Progenitor cell of endocrine pancreas (in vitro differentiated cells): ENCODE measurements at regions not wholly inside any gene's neighbourhood (a gene's known extent, or its start where the extent isn't known, plus 50 kb on each side); places are given as distances from the start of the nearest gene placed in this dataset.
"Not testable (repeated sequence)": the region's sequence is repeated elsewhere in the genome, so short reads cannot be mapped to it uniquely, and the experiment has no call there.

ENCODE experiments used
- DNase-seq: peaks from one replicate; pipeline ENCODE4 v3.0.0; 2021; ENCODE audit warnings: low spot score; ENCODE audit not compliant: unreplicated experiment
- H3K27ac Mint-ChIP-seq: 2 replicates; pipeline ENCODE4 v1.8.0; 2021; ENCODE audit warnings: mild to moderate bottlenecking, moderate library complexity, mixed read lengths
- H3K27me3 Mint-ChIP-seq: 2 replicates; pipeline ENCODE4 v1.8.0; 2021; ENCODE audit warnings: mixed read lengths
- H3K36me3 Mint-ChIP-seq: 2 replicates; pipeline ENCODE4 v1.8.0; 2022; ENCODE audit warnings: mixed read lengths; ENCODE audit not compliant: insufficient read depth
- H3K4me1 Mint-ChIP-seq: 2 replicates; pipeline ENCODE4 v1.8.0; 2021; ENCODE audit warnings: low read depth, mixed read lengths
- H3K4me3 Mint-ChIP-seq: 2 replicates; pipeline ENCODE4 v1.8.0; 2021; ENCODE audit warnings: low read depth, mild to moderate bottlenecking, moderate library complexity, mixed read lengths
- H3K9me3 Mint-ChIP-seq: 2 replicates; pipeline ENCODE4 v1.8.0; 2021; ENCODE audit warnings: low read depth, mixed read lengths
- TF ChIP-seq, protein P1 (sequence below): fragments of 200-600 bp; sonication (generic); IDR thresholded peaks from one replicate; pipeline ENCODE4 v1.5.0; 2021; ENCODE audit warnings: antibody characterized with exemption, mild to moderate bottlenecking; ENCODE audit not compliant: unreplicated experiment

DNA sequence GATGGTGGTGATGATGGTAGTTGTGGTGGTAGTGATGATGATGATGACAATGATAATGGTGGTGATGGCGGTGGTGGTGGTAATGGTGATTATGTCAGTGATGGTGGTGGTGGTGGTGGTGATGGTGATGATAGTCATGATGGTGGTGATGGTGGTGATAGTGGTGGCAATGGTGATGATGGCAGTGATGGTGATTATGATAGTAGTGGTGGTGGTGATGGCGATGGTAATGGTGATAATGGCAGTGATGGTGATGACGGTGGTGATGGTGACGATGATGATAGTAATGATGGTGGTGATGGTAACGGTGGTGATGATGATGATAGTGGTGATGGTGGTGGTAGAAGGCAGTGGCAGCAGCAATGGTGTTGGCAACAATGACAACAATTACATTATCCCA is 55.3 kb downstream of the RBFOX3 start:
- Mint-ChIP-seq H3K27me3 (peaks cover 19% of the 10 kb centered on the region), H3K4me3 (no peak overlapping the region), H3K27ac (no peak overlapping the region), H3K4me1 (peaks cover 6% of the 10 kb centered on the region), H3K9me3 (peaks cover 7% of the 10 kb centered on the region), H3K36me3 (no peaks in the 10 kb centered on the region)
- DNase-seq: no peak
- TF ChIP-seq, protein P1, sequence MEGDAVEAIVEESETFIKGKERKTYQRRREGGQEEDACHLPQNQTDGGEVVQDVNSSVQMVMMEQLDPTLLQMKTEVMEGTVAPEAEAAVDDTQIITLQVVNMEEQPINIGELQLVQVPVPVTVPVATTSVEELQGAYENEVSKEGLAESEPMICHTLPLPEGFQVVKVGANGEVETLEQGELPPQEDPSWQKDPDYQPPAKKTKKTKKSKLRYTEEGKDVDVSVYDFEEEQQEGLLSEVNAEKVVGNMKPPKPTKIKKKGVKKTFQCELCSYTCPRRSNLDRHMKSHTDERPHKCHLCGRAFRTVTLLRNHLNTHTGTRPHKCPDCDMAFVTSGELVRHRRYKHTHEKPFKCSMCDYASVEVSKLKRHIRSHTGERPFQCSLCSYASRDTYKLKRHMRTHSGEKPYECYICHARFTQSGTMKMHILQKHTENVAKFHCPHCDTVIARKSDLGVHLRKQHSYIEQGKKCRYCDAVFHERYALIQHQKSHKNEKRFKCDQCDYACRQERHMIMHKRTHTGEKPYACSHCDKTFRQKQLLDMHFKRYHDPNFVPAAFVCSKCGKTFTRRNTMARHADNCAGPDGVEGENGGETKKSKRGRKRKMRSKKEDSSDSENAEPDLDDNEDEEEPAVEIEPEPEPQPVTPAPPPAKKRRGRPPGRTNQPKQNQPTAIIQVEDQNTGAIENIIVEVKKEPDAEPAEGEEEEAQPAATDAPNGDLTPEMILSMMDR: no peak

DNA sequence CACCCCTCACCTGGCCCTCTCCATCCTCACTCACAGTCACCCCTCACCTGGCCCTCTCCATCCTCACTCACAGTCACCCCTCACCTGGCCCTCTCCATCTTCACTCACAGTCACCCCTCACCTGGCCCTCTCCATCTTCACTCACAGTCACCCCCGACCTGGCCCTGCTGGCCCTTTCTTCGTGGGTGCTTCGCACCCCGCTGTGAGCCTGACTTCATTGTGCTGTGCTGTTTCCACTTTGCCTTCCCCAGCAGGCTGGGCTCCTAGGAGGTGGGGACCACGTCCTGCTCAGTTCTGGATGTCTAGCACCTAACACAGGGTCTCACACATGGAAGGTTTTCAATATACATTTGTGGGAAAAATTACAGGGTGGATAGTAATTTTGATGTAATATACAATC is 56.5 kb downstream of the RBFOX3 start:
- H3K36me3 Mint-ChIP-seq, DNase-seq, H3K27ac Mint-ChIP-seq, H3K4me1 Mint-ChIP-seq, H3K4me3 Mint-ChIP-seq, H3K9me3 Mint-ChIP-seq: not testable (repeated sequence)
- H3K27me3 Mint-ChIP-seq: peaks cover 15% of the 10 kb centered on the region

DNA sequence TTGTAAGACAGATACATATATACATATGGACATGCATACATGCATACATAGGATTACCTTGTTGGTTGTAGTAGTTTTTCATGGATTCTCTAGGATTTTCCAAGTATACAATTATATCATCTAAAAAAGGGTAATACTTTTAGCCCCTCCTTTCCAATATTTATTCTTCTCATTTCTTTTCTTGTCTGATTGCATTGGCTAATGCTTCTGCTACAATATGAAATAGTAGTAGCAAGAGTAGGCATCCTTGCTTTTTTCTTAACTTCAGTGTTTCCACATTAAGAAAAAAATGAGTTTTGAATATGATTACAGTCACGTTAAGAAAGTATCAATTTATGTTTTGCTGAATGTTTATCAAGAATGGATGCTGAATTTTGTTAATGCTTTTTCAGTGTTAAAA is 58.0 kb downstream of the RBFOX3 start:
- H3K4me1 Mint-ChIP-seq: peaks cover 3% of the 10 kb centered on the region
- H3K27me3 Mint-ChIP-seq: peaks cover 17% of the 10 kb centered on the region
- H3K27ac Mint-ChIP-seq: no peak overlapping the region
- no peak overlapping the region for H3K4me3 Mint-ChIP-seq
- TF ChIP-seq, protein P1: no peak
- no peaks in the 10 kb centered on the region for H3K36me3 Mint-ChIP-seq
- peaks cover 7% of the 10 kb centered on the region for H3K9me3 Mint-ChIP-seq
- no peak for DNase-seq

DNA sequence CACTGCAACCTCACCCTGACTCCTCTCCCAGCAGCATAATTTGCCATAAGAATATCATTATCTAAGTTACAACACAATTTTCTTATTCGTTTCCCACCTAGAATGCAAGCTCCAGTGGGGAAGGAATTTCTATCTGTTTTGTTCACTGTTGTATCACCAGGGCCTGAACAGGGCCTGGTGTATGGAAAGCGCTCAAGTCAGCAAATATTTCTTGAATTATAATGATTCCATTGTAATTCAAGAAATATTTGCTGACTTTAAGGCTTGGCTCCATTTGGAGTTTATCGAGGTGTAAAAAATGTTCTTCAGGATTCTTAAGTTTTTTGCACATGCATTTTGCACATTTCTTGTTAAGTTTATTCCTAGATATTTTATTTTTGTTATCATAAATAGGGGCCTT is 58.4 kb downstream of the RBFOX3 start:
- H3K4me1 Mint-ChIP-seq: no peaks in the 10 kb centered on the region
- peaks cover 14% of the 10 kb centered on the region for H3K27me3 Mint-ChIP-seq
- DNase-seq: no peak
- no peak overlapping the region for H3K27ac Mint-ChIP-seq
- TF ChIP-seq, protein P1: no peak
- peaks cover 7% of the 10 kb centered on the region for H3K9me3 Mint-ChIP-seq
- no peak overlapping the region for H3K4me3 Mint-ChIP-seq
- H3K36me3 Mint-ChIP-seq: no peaks in the 10 kb centered on the region

DNA sequence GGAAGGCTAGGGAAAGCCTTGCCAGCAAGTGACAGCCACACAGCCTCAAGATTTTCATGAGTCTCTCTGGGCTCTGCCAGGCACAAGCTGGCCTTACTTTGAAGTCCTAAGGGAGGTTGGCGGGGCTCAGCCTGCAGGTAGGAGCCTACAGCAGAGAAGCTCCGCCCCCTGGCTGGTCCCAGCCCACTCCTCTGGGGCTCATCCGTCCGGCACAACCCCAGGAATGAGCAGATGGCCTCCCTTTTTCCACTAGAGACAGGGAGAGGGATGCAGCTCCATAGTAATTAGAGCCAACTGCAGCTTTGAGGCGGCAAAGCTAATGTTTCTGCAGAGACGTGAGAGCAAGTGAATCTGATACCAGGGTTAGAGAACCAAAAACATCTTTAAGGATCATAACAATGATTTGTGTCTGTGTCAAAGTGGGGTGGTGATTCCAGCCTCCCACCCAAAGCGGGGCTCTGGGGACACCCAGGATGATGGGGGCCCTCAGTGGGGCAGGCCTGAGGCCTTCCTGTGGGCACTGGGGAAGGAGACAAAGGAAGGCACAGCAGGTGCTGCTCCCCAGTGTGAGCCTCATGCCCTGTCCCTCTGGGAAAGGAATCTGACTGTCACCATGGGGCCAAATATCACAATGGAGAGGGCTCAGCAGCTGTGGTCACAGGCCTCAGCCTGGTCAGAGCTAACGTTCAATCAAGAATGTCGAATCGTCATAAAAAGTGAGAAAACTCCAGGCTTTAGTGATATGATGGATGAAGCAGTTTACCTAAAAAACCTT is 61.5 kb downstream of the RBFOX3 start:
- Mint-ChIP-seq H3K36me3 (no peaks in the 10 kb centered on the region), H3K27me3 (peaks cover 24% of the 10 kb centered on the region), H3K4me3 (no peak overlapping the region), H3K9me3 (peaks cover 3% of the 10 kb centered on the region), H3K4me1 (no peaks in the 10 kb centered on the region), H3K27ac (no peak overlapping the region)
- TF ChIP-seq, protein P1: no peak
- DNase-seq: no peak

DNA sequence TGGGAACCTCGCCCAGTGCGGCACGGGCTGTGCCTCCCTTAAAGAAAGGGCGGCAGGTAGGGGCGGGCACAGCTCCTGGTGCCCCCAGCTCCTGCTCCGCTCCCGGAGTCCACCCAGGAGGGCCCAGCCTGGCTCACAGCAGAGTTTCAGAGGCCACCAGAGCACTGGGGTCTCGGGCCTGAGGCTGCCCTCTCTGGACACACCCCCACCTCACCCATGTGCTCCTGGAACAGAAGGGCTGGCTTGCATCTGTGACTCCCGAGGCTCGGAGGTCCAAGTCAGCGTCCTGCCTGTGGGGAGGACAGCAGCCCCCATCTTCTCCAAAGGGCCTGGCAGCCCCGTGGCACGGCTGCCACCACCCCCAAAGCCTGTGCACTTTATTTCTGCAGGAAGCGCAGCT is 62.7 kb downstream of the RBFOX3 start:
- TF ChIP-seq, protein P1: no peak
- H3K36me3 Mint-ChIP-seq: no peaks in the 10 kb centered on the region
- no peaks in the 10 kb centered on the region for H3K4me1 Mint-ChIP-seq
- no peak for DNase-seq
- H3K9me3 Mint-ChIP-seq: peaks cover 3% of the 10 kb centered on the region
- no peak overlapping the region for H3K27ac Mint-ChIP-seq
- no peak overlapping the region for H3K4me3 Mint-ChIP-seq
- peaks cover 33% of the 10 kb centered on the region for H3K27me3 Mint-ChIP-seq
